IMR-90 (cell line): ENCODE measurements at regions not wholly inside any gene's neighbourhood (a gene's known extent, or its start where the extent isn't known, plus 50 kb on each side); places are given as distances from the start of the nearest gene placed in this dataset.

ENCODE experiments used
- ATAC-seq: fragments of 200-7000 bp; cut with Tn5 transposase; 2 replicates; pipeline ENCODE4 v1.9.1; 2020; ENCODE audit warnings: low read depth, mild to moderate bottlenecking, moderate library complexity
- BruUV-seq: library from RNA; stranded (reverse); fragments of 400-500 nt; replicated peaks from 2 replicates; lab custom pipeline; 2021; lab: Mats Ljungman, UMichigan
- CTCF ChIA-PET: fragments of 300-600 bp; formaldehyde crosslinking; extraction: SDS; loops from one replicate; lab custom pipeline; 2021; ENCODE audit warnings: antibody characterized with exemption; lab: Yijun Ruan, JAX
- POLR2A ChIA-PET: fragments of 300-600 bp; sonication (Branson Sonifier 250); formaldehyde crosslinking; loops from one replicate; lab custom pipeline; 2022; ENCODE audit warnings: antibody characterized with exemption; ENCODE audit not compliant: unreplicated experiment; lab: Charles Lee
- DNase-seq: peaks from one replicate; pipeline ENCODE4 v3.0.0; 2013
- H2AFZ ChIP-seq: replicated peaks from 2 replicates; pipeline ENCODE3; 2013; ENCODE audit warnings: low read length, mild to moderate bottlenecking; ENCODE audit not compliant: poor library complexity
- H2AK5ac ChIP-seq: 2 replicates; pipeline ENCODE4 v1.6.1; 2013; ENCODE audit warnings: low read depth, low read length, inconsistent platforms
- H2AK9ac ChIP-seq: replicated peaks from 2 replicates; pipeline ENCODE3; 2013; ENCODE audit warnings: mild to moderate bottlenecking, low read depth, low read length, moderate library complexity; ENCODE audit not compliant: poor library complexity
- H2BK120ac ChIP-seq: 2 replicates; pipeline ENCODE4 v1.6.1; 2013; ENCODE audit warnings: low read depth, low read length, inconsistent platforms
- H2BK15ac ChIP-seq: 3 replicates; pipeline ENCODE4 v1.6.1; 2013; ENCODE audit warnings: low read depth, low read length, inconsistent platforms
- H2BK20ac ChIP-seq: 2 replicates; pipeline ENCODE4 v1.6.1; 2013; ENCODE audit warnings: low read depth, mild to moderate bottlenecking, inconsistent platforms, low read length, moderate library complexity
- H2BK5ac ChIP-seq: 2 replicates; pipeline ENCODE4 v1.6.1; 2013; ENCODE audit warnings: mild to moderate bottlenecking, low read depth, low read length, inconsistent platforms; ENCODE audit not compliant: poor library complexity, severe bottlenecking
- H3K14ac ChIP-seq: replicated peaks from 2 replicates; pipeline ENCODE4 v1.6.1; 2013; ENCODE audit warnings: low read depth, low read length, inconsistent platforms
- H3K18ac ChIP-seq: 2 replicates; pipeline ENCODE4 v1.6.1; 2013; ENCODE audit warnings: low read depth, low read length, control low read depth
- H3K23ac ChIP-seq: 2 replicates; pipeline ENCODE4 v1.6.1; 2013; ENCODE audit warnings: low read depth, low read length, inconsistent platforms
- H3K27ac ChIP-seq: 2 replicates; pipeline ENCODE4 v1.5.1; 2013; ENCODE audit warnings: mild to moderate bottlenecking, control low read depth, low read length; ENCODE audit not compliant: insufficient read depth
- H3K27me3 ChIP-seq: 2 replicates; pipeline ENCODE4 v1.6.1; 2013; ENCODE audit warnings: low read length; ENCODE audit not compliant: control insufficient read depth, insufficient read depth
- H3K36me3 ChIP-seq: 2 replicates; pipeline ENCODE4 v1.6.1; 2013; ENCODE audit warnings: low read length, mixed read lengths; ENCODE audit not compliant: control insufficient read depth, insufficient read depth
- H3K4ac ChIP-seq: 2 replicates; pipeline ENCODE4 v1.6.1; 2013; ENCODE audit warnings: low read depth, low read length, inconsistent platforms
- H3K4me1 ChIP-seq: 2 replicates; pipeline ENCODE4 v1.6.1; 2013; ENCODE audit warnings: low read length, mixed read lengths; ENCODE audit not compliant: control insufficient read depth, insufficient read depth
- H3K4me2 ChIP-seq: 2 replicates; pipeline ENCODE4 v1.6.1; 2013; ENCODE audit warnings: low read depth, mild to moderate bottlenecking, control low read depth, low read length, moderate library complexity
- H3K4me3 ChIP-seq: 2 replicates; pipeline ENCODE4 v1.5.1; 2013; ENCODE audit warnings: low read depth, mild to moderate bottlenecking, control low read depth, low read length, moderate library complexity; ENCODE audit not compliant: insufficient read depth
- H3K56ac ChIP-seq: 2 replicates; pipeline ENCODE4 v1.6.1; 2013; ENCODE audit warnings: low read length, inconsistent platforms; ENCODE audit not compliant: insufficient read depth; ENCODE audit errors: extremely low read depth
- H3K79me1 ChIP-seq, 2 experiments: 2 replicates each; pipeline ENCODE4 v1.6.1; 2013; ENCODE audit warnings: low read length in 2 of 2, inconsistent platforms in 1 of 2, low read depth in 1 of 2
- H3K9ac ChIP-seq: 2 replicates; pipeline ENCODE4 v1.6.1; 2013; ENCODE audit warnings: low read depth, low read length, control low read depth
- H3K9me1 ChIP-seq: 2 replicates; pipeline ENCODE4 v1.6.1; 2013; ENCODE audit warnings: low read length, inconsistent platforms; ENCODE audit not compliant: insufficient read depth
- H3K9me3 ChIP-seq: 2 replicates; pipeline ENCODE4 v1.6.1; 2013; ENCODE audit warnings: low read length; ENCODE audit not compliant: control insufficient read depth, insufficient read depth
- H4K20me1 ChIP-seq: 2 replicates; pipeline ENCODE4 v1.6.1; 2013; ENCODE audit warnings: low read length, inconsistent platforms; ENCODE audit not compliant: insufficient read depth
- H4K5ac ChIP-seq: 2 replicates; pipeline ENCODE4 v1.6.1; 2013; ENCODE audit warnings: mild to moderate bottlenecking, low read depth, low read length, control low read depth
- H4K8ac ChIP-seq, 2 experiments: 2 replicates each; pipeline ENCODE4 v1.6.1; 2013; ENCODE audit warnings: low read depth in 2 of 2, low read length in 2 of 2, control low read depth in 1 of 2, inconsistent platforms in 1 of 2
- H4K91ac ChIP-seq: 2 replicates; pipeline ENCODE4 v1.6.1; 2013; ENCODE audit warnings: low read depth, low read length, inconsistent platforms; ENCODE audit not compliant: insufficient read depth
- CHD1 ChIP-seq: IDR thresholded peaks from 2 replicates; pipeline ENCODE4 v1.6.1; 2012; ENCODE audit warnings: low read depth, low read length, improper control_type of control experiment
- FOS ChIP-seq: fragments of 150-350 bp; IDR thresholded peaks from 2 replicates; pipeline ENCODE4 v1.6.1; 2016; ENCODE audit warnings: low read depth, low read length
- MAZ ChIP-seq: IDR thresholded peaks from 2 replicates; pipeline ENCODE4 v1.6.1; 2012; ENCODE audit warnings: low read depth, mild to moderate bottlenecking, low read length, improper control_type of control experiment, moderate library complexity, borderline replicate concordance
- NFE2L2 ChIP-seq: fragments of 150-350 bp; IDR thresholded peaks from 2 replicates; pipeline ENCODE4 v1.6.1; 2016; ENCODE audit warnings: low read depth, mild to moderate bottlenecking, low read length
- RAD21 ChIP-seq: IDR thresholded peaks from 2 replicates; pipeline ENCODE4 v1.6.1; 2012; ENCODE audit warnings: low read length, improper control_type of control experiment
- RCOR1 ChIP-seq: IDR thresholded peaks from 2 replicates; pipeline ENCODE4 v1.6.1; 2012; ENCODE audit warnings: mild to moderate bottlenecking, low read length, improper control_type of control experiment; ENCODE audit not compliant: insufficient replicate concordance
- RFX5 ChIP-seq: IDR thresholded peaks from 2 replicates; pipeline ENCODE4 v1.8.0; 2012; ENCODE audit warnings: low read depth, mild to moderate bottlenecking, low read length, moderate library complexity
- SMC3 ChIP-seq: fragments of 150-350 bp; IDR thresholded peaks from 2 replicates; pipeline ENCODE4 v1.6.1; 2016; ENCODE audit warnings: low read depth, mild to moderate bottlenecking, antibody characterized with exemption, low read length, moderate library complexity
- WGBS, 2 experiments: methylation state at CpG; one replicate each; pipeline versions ENCODE4 v1.1.5 to v1.1.7; 2013; ENCODE audit warnings: missing lambda C conversion rate in 2 of 2; ENCODE audit not compliant: insufficient read length in 1 of 2; ENCODE audit errors: extremely low coverage in 2 of 2; 5-methylcytosine and 5-hydroxymethylcytosine counted together
- dilution Hi-C: fragments of 300-500 bp; cut with HindIII; formaldehyde crosslinking; loops from one replicate; pipeline ENCODE4 v1.14.3; 2018; ENCODE audit warnings: low sequenced_read_pairs; ENCODE audit not compliant: unreplicated experiment
- in situ Hi-C: fragments of 300-500 bp; cut with MboI; formaldehyde crosslinking; loops from 3 replicates; pipeline ENCODE4 v1.14.3; 2019; ENCODE audit warnings: low sequenced_read_pairs, inconsistent platforms, mixed read lengths
- intact Hi-C: fragments of 100-400 bp; cut with micrococcal nuclease; formaldehyde crosslinking; loops from 2 replicates; pipeline ENCODE4 v1.10.0; 2022

- Histone ChIP-seq H3K9me3 (no peaks in the 10 kb centered on the region), H3K36me3 (no peaks in the 10 kb centered on the region), H4K91ac (no peak overlapping the region), H3K18ac (no peak overlapping the region), H4K20me1 (no peaks in the 10 kb centered on the region), H3K9ac (no peak overlapping the region), H3K14ac (no peak overlapping the region), H2BK5ac (no peak overlapping the region), H3K4me1 (no peaks in the 10 kb centered on the region), H4K8ac (no peak overlapping the region), H2BK120ac (no peak overlapping the region), H2AFZ (no peak overlapping the region), H3K23ac (no peak overlapping the region), H4K5ac (no peak overlapping the region), H3K4me3 (no peak overlapping the region), H2AK5ac (no peak overlapping the region), H3K79me1 (no peaks in the 10 kb centered on the region), H3K27me3 (no peaks in the 10 kb centered on the region), H3K27ac (no peak overlapping the region), H2BK20ac (no peak overlapping the region), H2AK9ac (no peak overlapping the region), H3K9me1 (no peaks in the 10 kb centered on the region), H3K56ac (no peak overlapping the region), H3K4me2 (no peak overlapping the region), H3K4ac (no peak overlapping the region), H2BK15ac (no peak overlapping the region)
- in situ Hi-C loops (no loop called here), dilution Hi-C loops (no loop called here), intact Hi-C loops (no loop called here)
- ChIA-PET CTCF (no interaction called here), POLR2A (no interaction called here)
- TF ChIP-seq FOS, result no peak
- no peak for TF ChIP-seq MAZ
- no peak for TF ChIP-seq NFE2L2
- no peak for TF ChIP-seq RCOR1
- no peak for TF ChIP-seq RFX5
- TF ChIP-seq CHD1, result no peak
- no peak for TF ChIP-seq RAD21
- TF ChIP-seq SMC3, result no peak
- no peak for ATAC-seq
- no TSS peak for BruUV-seq
- DNase-seq, result peak; percentile 68
- WGBS, 2 experiments, result no CpG with 5 or more reads among the region's 5 CpGs
These were observed 725.7 kb upstream of the GOT2 start for GRCh38 chr16:59459806-59460205.
